HG03378 (cell line): ENCODE measurements at regions not wholly inside any gene's neighbourhood (a gene's known extent, or its start where the extent isn't known, plus 50 kb on each side); places are given as distances from the start of the nearest gene placed in this dataset.

ENCODE experiments used
- ATAC-seq: cut with Tn5 transposase; IDR thresholded peaks from one replicate; pipeline ENCODE4 v1.9.1; 2021; ENCODE audit warnings: mild to moderate bottlenecking, moderate library complexity; ENCODE audit not compliant: unreplicated experiment

DNA sequence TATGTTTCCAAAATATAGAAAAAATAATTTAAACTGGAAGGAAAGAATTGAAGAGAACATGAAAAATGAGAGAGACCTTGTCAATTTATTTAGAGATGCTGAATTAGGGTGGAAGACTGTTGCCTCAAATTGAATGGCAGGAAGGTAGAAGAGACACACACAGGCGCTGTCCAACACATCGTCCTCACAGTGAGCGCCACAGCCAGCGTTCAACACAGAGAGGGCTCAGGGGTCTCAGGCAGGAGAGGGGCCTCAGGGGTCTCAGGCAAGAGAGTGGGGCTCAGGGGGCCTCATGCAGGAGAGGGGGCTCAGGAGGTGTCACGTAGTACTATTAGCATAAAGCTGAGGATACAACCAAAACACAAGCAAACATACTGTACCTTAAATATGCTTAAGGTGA is 65.7 kb downstream of the TMEM18 start:
- ATAC-seq, result no peak

DNA sequence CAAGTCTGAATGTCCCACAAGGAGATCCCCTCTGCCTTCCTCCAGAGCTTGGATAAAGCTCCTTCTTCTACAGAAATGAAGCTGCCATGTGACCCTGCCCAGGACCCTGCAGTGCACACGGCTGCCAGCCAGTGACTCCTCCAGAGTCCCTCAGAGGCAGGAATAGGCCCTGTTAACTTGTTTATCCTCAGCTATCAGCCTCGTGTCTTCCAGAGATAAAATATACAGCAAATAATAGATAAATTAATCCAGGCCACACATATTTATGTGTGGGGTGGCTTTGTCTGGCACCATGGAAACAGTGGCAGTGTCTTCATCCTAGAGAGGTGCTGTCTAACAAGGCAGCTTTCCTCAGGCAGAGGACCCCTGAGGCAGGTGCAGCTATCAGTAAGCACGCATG is 66.7 kb downstream of the TMEM18 start:
- ATAC-seq, result no peak

DNA sequence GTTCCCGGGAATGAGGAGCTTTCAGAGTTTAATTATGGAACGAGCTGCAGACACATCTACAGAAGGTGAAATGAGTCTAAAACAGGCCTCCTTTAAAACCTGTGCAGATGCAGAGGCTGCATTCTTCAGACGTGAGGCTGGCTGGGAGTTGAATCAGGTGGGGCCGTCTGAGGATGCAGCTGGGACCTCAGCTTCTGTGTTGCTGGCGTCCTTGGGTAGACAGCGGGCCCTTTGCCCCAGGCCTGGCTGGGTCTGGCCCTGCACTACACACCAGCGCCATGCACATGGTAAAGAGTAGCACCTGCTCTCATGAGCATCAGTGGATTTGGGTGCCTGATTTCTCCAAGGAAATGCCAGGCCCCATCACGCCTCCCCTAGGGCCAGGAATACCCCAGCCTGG is 67.3 kb downstream of the TMEM18 start:
- ATAC-seq, result no peak

DNA sequence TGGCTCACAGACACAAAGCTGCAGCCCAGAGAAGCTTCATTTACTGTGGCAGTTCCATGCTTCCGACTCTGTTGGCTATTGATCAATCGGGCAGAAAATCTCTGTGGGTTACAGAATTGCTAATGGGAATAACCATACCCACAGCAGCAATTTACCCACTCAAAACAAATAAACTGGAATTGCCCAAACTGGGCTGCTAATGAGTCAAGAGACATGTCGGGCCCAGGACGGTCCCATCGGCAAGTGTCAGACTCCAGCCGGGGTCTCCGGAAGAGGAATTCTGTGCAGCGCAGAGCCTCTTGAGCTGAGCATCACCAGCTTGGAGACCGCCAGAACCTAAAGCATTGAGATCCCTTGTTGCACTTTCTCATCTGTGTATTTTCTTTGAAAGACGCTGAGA is 67.8 kb downstream of the TMEM18 start:
- no peak for ATAC-seq

DNA sequence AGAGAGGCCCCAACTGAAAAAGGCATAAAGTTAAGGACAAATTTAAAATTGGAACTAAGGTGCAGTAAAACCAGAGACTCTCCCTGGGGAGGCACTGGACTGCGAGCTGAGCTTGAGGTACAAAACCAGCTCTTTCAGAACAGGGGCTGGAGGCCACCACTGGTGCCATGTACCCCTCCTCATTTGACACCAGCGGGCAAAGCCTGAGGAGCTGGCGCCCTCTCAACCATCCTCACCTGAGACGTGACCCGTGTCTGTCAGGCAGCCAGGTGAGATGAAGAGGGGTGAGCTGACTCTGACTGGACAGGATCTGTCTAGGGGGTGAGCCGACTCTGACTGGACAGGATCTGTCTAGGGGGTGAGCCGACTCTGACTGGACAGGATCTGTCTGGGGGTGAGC is 68.5 kb downstream of the TMEM18 start:
- no peak for ATAC-seq

DNA sequence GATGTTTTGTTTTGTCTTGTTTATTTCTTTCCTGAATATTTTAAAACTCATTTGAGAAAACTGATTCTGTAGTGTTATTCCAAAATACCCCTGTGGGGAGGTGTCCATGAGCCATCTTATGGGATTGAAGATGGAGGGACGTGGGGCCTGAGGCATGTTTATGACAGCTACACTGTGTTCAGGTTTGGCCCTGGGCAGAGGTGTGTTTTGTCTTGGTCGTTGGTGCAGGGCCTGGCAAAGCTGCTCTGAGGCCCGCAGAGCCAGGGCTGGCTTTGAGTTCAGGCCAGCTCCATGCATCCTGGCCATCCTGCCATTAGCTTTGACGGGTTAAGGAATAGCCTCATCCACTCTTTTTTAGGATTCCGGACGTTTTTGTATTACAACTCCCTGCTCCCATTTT is 68.9 kb downstream of the TMEM18 start:
- ATAC-seq, result no peak

DNA sequence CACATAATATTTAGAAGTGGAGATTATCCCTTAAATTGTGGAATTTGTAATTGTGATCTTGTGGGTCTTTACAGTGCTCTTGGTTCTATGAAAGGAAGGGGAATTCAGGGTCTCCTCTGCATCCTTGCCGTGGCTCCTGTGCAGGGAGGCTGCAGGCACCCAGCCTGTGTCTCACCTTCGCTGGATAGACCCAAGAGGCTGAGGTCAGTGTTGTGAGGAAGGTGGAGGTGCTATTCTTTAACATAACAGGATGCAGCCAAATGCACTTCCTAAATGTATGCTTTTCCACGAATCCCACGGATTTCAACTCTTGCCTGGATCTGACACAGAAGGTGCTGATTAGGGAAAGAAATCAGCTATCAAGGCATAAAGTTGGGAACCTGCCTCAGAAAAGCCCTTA is 69.5 kb downstream of the TMEM18 start:
- ATAC-seq, result no peak

DNA sequence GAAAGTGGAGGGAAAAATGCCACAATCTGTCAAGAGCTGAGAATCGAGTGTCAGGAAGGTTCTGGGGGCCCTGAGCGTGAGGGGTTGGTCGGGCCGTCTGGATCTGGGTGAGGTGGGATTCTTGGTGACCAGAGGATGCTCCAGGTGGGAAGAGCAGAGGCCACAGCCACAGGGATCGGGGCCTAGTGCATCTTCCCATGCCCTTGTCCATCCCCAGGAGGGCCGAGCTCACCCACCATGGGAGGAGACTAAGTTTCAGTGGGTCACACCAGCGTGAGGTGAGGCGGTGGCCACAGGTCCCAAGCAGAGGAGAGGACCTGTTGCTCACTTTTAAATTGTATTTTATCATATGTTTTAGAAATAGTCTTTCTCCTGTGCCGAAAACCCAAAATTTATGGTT is 70.0 kb downstream of the TMEM18 start:
- ATAC-seq, result no peak

DNA sequence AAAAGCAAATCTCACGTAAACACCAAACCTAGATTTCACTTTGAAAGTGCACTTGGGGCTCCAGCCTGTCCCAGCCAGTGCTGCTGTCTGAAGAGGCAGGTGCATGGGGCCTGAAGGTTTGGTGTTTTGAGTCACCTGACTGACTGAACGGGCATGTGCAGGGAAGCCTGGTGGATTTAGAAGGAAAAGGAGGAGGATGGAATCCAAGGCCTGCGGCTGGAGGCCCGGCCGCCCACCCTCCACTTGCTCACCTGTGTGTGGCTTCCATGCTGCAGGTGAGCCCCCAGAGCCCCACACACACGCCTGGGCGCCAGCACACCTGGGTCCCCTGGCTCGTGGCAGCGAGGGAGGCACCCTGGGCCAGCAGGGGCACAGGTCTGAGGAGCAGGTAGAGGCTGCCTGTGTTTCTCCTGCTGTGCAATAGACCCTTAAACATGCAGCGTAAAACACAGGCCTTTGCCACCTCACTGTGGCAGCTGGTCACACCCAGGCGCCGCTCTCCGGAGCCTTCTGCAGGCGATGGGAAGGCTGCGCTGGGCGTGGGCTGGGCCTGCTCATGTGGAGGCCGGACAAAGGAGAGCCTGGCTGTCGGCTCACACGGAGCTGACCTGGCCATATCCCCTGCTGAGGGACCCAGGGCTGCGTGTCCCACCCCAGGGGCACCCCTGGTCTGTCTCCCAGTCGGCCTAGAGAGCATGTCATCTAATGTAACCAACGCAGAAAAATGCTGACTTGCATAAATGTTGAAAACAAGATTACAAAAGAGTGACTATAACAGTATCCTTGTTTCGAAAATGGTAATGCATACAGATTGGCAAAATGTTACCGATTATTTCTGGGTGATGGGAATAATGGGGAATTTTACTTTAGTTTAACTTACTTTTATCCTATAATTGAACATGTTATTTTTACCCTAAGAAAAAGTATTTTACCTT is 71.3 kb downstream of the TMEM18 start:
- ATAC-seq, result no peak

DNA sequence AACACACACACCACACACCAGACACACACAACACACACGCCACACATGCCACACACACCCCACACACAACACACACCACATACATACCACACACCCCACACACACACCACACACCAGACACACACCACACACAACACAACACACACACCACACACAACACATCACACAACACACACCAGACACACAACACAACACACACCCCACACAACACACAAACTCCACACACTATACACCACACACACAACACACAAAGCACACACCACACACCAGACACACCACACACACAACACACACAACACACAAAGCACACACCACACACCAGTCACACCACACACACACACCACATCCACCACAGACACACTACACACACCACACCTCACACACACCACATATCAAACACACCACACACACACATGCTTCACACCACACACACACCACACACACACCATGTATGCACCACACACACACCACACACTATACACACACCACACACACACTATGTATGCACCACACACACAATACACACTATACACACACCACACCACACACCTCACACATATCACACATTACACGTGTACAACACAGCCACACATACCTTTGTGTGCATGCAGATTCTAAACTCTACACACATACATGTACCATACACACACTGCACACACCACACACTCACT is 72.2 kb downstream of the TMEM18 start:
- no peak for ATAC-seq

DNA sequence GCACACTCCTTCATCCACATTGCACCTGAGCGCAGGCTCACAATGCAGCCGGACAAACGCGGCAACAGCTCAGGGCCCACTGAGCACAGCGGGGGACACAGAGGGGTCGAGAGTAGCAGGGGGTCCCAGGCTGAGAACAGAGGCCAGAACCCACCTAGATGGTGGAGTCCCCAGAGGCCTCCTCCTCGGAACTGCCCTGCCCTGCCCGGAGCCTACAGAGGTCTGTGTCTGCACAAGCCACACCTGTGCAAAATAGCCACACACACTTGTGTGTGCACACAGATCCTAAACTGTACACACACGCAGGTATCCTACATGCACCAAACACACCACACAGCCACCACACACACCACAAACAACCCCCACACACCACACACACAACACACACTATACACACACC is 72.8 kb downstream of the TMEM18 start:
- ATAC-seq, result no peak

DNA sequence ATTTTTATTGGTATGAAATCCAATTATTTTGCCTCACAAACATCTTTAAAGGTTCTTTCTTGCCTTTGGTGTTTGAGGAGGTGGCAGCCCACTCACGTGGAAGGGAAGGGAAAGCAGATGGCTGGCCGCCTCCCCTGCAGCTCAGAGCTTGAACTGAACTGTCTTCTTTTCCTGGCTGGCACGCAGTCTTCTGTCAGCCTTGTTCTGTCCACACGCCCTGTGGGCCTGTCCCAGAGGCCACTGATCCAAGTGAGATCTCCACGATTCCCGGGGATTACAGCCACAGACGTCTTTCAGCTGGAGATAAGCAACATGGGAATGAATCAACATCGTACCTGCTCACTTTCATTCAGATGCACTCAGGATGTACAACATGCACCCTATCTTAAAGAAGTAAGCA is 73.3 kb downstream of the TMEM18 start:
- no peak for ATAC-seq

DNA sequence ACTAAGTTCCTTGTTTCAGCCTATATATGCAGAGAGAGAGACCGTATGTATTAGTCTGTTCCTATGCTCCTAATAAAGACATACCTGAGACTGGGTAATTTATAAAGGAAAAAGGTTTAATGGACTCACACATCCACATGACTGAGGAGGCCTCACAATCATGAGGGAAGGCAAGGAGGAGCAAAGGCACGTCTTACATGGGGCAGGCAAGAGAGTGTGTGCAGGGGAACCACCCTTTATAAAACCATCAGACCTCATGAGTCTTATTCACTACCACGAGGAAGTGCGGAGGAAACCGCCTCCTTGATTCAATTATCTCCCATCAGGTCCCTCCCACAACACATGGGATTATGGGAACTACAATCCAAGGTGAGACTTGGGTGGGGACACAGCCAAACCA is 73.8 kb downstream of the TMEM18 start:
- ATAC-seq, result no peak

DNA sequence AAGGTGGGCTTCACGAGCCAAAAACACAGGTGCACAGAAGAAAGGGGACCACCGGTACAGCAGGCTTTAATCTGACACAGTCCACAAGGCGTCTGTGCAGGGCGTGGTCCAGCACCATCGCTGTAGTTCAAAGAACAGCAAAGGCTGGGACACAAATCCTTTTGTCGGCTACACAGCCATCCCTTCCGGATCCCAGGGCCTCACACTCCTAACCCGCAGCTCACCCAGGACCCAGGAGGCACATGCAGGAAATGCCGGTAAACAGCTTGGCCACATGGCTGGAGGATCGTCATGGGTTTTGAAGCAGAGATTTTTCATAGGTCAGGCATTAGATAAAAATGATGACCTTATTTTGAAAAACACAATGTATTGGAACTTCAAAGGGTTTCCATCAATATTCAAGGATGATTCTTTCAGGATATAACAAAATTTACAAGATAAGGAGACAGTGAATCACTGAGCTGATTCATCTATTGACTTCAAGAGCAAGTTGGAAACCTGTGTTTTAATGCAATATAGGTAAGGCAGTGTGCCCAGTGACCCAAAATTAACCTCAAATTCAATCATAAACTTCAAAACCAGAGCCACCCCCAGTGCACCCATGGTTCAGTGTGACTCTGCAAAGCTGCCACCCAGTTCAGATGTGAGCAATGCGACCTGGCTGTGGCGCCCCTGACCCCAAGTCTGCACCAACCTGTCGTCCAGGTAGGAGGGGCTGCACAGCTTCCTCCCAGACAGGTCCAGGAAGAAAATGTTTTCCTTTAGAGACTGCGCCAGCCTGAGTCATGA is 74.4 kb downstream of the TMEM18 start:
- no peak for ATAC-seq

DNA sequence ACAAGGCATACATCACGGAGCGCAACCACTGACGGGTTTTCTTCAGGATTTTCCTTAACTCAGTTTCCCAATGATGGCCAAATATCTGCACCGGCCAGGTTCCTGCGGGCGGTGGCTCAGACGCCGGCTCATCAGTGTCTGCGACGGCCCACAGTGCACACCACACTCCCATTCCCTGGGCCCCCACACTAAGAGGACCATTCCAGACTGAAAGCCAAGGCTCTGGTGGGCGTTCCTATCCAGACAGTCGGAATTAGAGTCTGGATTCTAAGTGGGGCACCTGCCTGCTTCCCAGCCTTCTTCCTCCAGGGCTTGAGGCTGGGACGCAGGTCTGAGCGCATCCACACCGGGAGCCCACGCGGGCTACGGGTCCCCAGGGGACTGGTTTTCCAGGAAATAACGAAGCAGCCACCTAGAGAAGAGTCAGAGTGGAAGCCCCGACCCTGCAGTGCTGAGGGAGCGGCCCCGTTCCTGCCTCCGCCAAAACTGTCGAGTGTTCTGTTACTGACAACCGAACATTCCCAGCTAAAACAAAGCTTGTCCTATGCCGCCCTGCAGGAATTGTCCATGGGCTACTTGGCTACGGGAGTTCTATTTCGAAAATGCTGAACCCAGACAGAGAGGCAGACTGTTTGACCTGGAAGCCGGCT is 75.3 kb downstream of the TMEM18 start:
- ATAC-seq, result no peak

DNA sequence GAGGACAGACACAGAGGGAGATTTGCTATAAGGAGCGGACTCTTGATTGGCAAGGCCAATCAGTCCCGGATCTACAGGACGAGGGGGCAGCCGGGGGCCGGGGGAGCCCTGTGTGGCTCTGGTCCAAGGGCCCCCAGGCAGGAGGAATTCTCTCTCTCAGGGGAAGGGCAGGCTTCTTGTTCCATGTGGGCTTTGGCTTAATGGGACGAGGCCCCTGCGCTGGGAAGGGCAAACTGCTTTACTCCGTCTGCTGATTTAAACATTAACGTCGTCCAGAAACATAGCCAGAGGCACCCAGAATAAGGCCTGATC is 75.9 kb downstream of the TMEM18 start:
- ATAC-seq, result no peak

DNA sequence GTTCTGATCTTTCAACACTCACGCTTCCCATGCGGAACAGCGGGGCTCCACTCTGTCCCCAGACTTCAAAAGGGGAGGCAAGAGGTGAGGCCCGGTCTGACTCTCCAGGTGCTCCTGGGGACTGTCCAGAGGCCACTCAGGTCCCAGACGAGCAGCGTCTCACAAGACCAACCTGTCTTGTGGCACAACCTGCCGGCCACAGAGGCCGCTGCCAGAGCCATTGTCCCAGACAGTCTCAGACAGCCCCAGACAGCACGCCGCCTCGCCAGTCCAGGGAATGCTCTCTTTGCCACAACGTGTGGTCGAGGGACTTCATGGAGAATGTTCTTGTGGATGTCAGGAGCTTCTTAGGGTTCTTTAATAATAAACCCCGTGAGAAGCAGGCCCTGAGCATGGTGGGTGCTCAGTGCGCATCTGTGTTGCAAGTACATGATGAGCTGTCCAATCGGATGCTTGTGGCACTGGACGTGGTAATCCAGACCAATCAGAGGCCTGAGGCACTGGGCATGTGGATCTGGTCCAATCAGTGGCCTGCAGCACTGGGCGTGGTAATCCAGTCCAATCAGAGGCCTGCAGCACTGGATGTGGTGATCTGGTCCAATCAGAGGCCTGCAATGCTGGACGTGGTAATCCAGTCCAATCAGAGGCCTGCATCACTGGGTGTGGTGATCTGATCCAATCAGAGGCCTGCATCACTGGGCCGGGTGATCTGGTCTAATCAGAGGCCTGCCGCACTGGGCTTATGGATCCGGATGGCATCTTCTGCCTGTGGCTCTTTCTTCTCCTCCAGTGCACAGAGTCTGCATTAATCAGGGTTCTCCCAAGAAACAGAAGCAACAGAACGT is 76.4 kb downstream of the TMEM18 start:
- ATAC-seq, result no peak

DNA sequence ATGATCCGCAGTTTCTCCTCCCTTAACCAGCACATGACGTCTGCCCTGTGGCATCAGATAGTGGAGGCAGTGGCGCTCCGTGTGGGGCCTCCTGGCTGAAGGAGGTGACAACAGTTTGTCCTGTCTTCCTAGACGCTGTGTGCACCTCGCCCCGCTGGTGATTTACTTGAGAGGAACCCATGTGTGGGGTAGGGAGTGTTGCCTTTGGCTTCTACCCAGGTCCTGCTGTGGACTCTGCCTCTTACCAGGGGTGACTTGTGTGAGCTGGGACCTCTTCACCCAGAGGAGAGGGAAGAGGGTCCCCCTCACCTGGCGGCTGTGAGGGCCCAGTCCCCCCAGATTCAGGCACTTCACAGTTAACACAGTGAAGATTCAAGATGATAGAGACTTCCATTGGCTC is 77.6 kb downstream of the TMEM18 start:
- ATAC-seq, result no peak

DNA sequence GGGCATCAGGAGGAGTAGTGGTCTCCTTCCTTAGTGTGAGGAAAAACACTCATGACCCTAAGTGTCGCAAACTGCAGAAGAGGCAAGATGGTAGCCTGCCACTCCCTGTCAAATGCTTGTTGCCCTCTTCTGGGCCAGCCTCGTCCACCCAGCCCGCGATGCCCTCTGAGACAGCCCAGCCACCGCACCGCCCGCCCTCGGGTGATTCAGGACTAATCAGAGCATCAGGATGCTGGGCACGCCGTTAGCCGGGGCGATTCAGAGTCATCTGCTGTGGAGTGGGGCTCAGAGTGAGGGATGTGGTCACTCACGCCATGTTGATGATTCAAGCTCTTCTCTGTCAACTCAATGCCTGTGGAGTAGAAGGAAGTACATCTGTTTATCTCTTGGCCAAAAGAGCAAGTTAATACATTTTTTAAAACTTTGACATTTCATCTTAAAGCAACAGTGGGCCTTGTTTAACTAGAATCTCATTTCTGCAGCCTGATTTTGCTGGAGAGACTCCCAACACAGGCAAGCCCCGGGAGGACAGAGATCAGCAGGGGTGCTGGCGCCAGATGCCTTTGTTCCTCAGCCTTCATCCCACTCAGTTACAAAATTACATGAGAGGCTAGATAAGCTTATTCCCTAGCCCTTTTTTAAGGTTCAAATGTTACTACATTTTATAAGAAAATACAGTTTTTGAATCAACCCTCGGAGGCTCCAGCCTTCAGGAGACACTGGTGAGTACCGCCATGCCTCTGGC is 79.0 kb downstream of the TMEM18 start:
- no peak for ATAC-seq
